ENCODE measurements at regions not wholly inside any gene's neighbourhood (a gene's known extent, or its start where the extent isn't known, plus 50 kb on each side); places are given as distances from the start of the nearest gene placed in this dataset.
"Not testable (repeated sequence)": the region's sequence is repeated elsewhere in the genome, so short reads cannot be mapped to it uniquely, and the experiment has no call there.

DNA sequence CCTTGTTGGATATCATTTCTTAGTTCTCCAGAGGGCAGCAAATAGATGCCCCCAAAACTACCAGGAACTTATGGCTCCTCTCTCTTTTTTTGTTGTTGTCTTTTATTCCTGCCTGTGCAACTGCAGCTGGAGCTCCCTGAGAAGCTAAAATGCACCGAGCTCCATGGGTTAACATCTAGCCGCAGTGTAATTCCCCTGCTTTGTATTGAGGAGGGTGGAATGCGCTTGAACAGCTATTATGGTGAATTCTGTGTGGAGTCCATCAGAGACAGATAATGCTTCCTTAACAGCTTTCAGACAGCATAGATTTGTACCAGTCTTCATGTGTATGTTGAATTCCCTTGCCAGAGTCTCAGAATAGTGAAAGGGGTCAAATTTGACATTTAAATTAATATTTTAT is 475.2 kb upstream of the FRG2C start:
- DNase-seq (ENCODE audit: low read depth), result no peak
- TF ChIP-seq, protein P1, sequence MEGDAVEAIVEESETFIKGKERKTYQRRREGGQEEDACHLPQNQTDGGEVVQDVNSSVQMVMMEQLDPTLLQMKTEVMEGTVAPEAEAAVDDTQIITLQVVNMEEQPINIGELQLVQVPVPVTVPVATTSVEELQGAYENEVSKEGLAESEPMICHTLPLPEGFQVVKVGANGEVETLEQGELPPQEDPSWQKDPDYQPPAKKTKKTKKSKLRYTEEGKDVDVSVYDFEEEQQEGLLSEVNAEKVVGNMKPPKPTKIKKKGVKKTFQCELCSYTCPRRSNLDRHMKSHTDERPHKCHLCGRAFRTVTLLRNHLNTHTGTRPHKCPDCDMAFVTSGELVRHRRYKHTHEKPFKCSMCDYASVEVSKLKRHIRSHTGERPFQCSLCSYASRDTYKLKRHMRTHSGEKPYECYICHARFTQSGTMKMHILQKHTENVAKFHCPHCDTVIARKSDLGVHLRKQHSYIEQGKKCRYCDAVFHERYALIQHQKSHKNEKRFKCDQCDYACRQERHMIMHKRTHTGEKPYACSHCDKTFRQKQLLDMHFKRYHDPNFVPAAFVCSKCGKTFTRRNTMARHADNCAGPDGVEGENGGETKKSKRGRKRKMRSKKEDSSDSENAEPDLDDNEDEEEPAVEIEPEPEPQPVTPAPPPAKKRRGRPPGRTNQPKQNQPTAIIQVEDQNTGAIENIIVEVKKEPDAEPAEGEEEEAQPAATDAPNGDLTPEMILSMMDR (IDR thresholded peaks at IDR 0.05; ENCODE audit: low read length, missing control alignments), result no peak

DNA sequence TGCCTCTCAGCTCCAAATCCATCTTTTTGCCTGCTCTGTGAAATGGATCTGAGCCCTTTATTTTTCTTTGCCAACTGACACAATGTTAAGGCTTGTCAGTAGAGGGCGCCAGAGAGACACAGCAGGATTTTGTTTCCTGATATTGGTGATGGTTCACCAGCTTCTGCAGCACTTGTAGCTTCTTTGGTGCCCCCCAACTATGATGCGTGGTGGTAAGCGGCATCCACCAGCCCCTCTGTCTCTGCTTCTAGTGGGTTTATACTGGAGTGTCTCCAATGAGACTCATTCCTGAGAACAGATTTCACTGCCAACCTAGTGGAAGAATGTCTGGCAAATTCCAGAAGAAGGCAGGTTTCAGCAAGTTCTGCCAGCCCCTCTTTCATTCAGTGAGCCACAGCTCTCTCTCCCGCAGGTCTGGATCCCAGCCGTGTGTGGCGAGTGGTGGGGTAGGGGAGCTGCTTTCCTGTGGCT is 471.9 kb upstream of the FRG2C start:
- no peak overlapping the region for H3K4me3 ChIP-seq (replicated peaks; ENCODE audit: low read depth, low read length)
- TF ChIP-seq, protein P1 (IDR thresholded peaks at IDR 0.05; ENCODE audit: low read length, missing control alignments), result peak; percentile 85
- DNase-seq (ENCODE audit: low read depth), result peak; percentile 51

More for the DNA sequence above, 475.2 kb upstream of the FRG2C start:
- no peak overlapping the region for H3K4me3 ChIP-seq (replicated peaks; ENCODE audit: low read depth, low read length)

DNA sequence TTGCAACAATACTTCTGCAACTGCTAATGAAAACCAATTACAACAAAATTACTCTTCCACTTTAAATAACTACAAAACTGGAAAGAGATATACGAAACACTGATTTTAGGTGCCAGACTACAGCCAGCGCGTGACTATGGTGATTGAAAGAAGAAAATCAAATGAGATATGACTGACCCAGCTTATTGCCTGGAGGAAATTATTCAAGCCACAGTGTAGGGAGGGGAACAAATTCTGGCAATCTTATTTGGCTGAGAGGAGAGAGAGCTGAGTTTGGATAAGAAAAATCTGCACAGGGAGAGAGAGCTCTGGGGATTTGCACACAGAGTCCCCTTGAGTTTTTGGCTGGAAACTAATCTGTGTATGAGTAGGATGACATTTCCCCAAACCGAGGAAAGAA is 470.3 kb upstream of the FRG2C start:
- no peak for DNase-seq (ENCODE audit: low read depth)
- TF ChIP-seq, protein P1 (IDR thresholded peaks at IDR 0.05; ENCODE audit: low read length, missing control alignments), result no peak
- no peak overlapping the region for H3K4me3 ChIP-seq (replicated peaks; ENCODE audit: low read depth, low read length)

DNA sequence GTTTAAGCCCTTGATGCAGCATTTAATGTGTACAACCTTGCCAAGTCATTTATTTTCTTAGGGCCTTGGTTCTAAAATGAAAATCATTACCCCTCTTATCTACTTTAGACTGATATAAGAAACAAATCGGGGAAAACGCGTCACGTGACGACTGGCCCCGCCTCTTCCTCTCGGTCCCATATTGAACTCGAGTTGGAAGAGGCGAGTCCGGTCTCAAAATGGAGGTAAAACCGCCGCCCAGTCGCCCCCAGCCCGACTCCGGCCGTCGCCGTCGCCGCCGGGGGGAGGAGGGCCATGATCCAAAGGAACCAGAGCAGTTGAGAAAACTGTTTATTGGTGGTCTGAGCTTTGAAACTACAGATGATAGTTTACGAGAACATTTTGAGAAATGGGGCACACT is 449.8 kb upstream of the FRG2C start:
- DNase-seq (ENCODE audit: low read depth), result not testable (repeated sequence)

DNA sequence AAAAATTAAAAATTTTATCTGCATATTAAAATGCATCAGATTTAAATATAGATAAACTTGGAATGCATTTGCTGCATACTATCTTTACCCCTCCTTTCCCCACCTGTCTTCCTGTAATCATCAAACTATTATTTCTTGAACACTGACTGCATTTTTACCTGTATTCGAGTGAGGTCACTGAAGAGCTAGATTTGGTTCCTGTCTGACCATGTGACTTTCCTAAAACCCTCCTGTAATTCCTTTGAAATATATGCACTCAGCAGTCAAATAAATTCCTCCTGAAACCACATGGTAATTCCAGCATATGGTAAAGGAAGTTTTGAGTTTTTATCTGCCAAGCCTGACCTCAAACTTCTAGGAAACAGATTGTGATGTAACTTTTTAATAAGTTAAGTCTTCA is 445.6 kb upstream of the FRG2C start:
- no peak for DNase-seq (ENCODE audit: low read depth)
- no peak overlapping the region for H3K4me3 ChIP-seq (replicated peaks; ENCODE audit: low read depth, low read length)
- TF ChIP-seq, protein P1 (IDR thresholded peaks at IDR 0.05; ENCODE audit: low read length, missing control alignments), result no peak

More for the DNA sequence above, 449.8 kb upstream of the FRG2C start:
- H3K4me3 ChIP-seq (replicated peaks; ENCODE audit: low read depth, low read length), result not testable (repeated sequence)

DNA sequence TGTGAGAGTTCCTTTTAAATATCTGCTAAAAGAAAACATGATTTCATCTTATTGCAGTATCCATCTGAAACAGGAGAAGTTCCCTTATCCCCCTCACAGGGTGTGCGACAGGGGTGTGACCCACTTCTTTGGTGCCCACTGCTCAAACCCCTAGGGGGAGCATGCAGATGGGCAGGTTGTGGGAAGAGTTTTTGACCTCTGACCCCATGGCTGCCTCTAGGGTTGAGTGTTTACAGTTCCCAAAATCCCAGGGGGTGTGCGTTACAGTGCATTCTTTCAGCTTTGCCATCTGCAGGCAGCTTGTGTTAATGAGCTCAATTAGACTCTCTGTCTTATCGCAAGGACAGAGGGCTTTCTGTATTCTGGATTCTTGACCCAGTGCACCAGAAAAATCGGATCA is 443.2 kb upstream of the FRG2C start:
- DNase-seq (ENCODE audit: low read depth), result no peak
- TF ChIP-seq, protein P1 (IDR thresholded peaks at IDR 0.05; ENCODE audit: low read length, missing control alignments), result no peak
- H3K4me3 ChIP-seq (replicated peaks; ENCODE audit: low read depth, low read length), result no peak overlapping the region

DNA sequence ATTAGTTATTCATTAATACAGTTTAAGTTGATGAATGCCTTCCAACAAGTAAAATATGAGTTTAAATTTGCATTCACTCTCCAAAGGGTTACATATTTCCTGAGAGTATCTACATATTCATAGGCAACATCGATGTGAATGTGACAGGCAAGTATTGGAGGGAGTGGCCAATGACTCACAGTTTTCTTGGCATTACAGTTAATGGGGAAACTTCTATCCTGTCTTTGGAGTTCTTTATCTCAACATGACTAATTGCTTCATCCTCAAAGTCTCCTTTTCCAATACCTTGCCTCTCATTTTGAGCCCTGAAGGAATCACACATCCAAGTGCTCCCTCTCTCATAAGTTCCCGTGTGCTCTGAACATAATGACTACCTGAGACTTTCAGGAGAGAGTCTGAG is 439.7 kb upstream of the FRG2C start:
- no peak overlapping the region for H3K4me3 ChIP-seq (replicated peaks; ENCODE audit: low read depth, low read length)
- TF ChIP-seq, protein P1 (IDR thresholded peaks at IDR 0.05; ENCODE audit: low read length, missing control alignments), result no peak
- DNase-seq (ENCODE audit: low read depth), result no peak
